ENCODE measurements at regions not wholly inside any gene's neighbourhood (a gene's known extent, or its start where the extent isn't known, plus 50 kb on each side); places are given as distances from the start of the nearest gene placed in this dataset.

- H3K4me3 ChIP-seq (ENCODE audit: low read depth in 1 of 2, low read length in 2 of 2): no peak overlapping the region
- no peaks in the 10 kb centered on the region for H3K9me3 ChIP-seq (ENCODE audit: control insufficient read depth in 2 of 2, insufficient read depth in 1 of 2, low read depth in 1 of 2, low read length in 1 of 2)
- H3K27me3 ChIP-seq (ENCODE audit: control insufficient read depth in 1 of 2, insufficient read depth in 2 of 2, low read length in 2 of 2): no peaks in the 10 kb centered on the region
- H3K36me3 ChIP-seq (ENCODE audit: control insufficient read depth in 2 of 2, insufficient read depth in 2 of 2, low read length in 1 of 2): no peaks in the 10 kb centered on the region
- peak overlapping the region; percentile 47 to 90 for H3K27ac ChIP-seq (ENCODE audit: low read depth in 2 of 2, low read length in 1 of 2)
- peaks cover 0 to 5% of the 10 kb centered on the region in 2 donors for H3K4me1 ChIP-seq (ENCODE audit: control insufficient read depth in 2 of 2, insufficient read depth in 2 of 2, low read length in 1 of 2)
- 70 to 73% methylated on average over 9 of the region's 9 CpGs for WGBS, 2 donors
These were observed 123.0 kb upstream of the CPEB4 start for GRCh38 chr5:173765029-173765644.

DNA sequence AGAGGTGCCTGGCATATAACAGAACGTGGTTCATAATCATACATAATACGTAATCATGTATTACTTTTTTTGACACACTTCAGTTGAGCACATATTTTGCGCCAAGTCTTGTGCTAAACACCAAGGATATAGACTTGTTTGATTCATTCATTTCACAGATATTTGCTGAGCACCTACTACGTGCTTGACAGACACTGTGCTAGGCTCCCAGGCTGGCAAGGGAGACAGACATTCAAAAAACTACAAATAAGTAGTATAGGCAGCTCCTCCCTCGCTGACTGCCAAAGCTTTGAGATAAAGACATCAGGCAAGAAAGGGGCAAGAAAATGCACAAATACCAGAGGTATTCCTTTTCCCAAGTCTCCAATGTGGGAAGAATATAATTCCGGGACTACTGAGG, 122.5 kb upstream of the CPEB4 start:
- H3K27ac ChIP-seq (ENCODE audit: low read depth in 2 of 2, low read length in 1 of 2): peak overlapping the region; percentile 77 to 94
- no peak overlapping the region for H3K4me3 ChIP-seq (ENCODE audit: low read depth in 1 of 2, low read length in 2 of 2)
- WGBS, 2 donors: 63 to 80% methylated on average over 6 of the region's 6 CpGs
- no peaks in the 10 kb centered on the region for H3K36me3 ChIP-seq (ENCODE audit: control insufficient read depth in 2 of 2, insufficient read depth in 2 of 2, low read length in 1 of 2)
- H3K27me3 ChIP-seq (ENCODE audit: control insufficient read depth in 1 of 2, insufficient read depth in 2 of 2, low read length in 2 of 2): no peaks in the 10 kb centered on the region
- H3K9me3 ChIP-seq (ENCODE audit: control insufficient read depth in 2 of 2, insufficient read depth in 1 of 2, low read depth in 1 of 2, low read length in 1 of 2): no peaks in the 10 kb centered on the region
- H3K4me1 ChIP-seq (ENCODE audit: control insufficient read depth in 2 of 2, insufficient read depth in 2 of 2, low read length in 1 of 2): peaks cover 0 to 5% of the 10 kb centered on the region in 2 donors

- no peak overlapping the region for H3K27ac ChIP-seq (ENCODE audit: low read depth in 2 of 2, low read length in 1 of 2)
- no peaks in the 10 kb centered on the region for H3K9me3 ChIP-seq (ENCODE audit: control insufficient read depth in 2 of 2, insufficient read depth in 1 of 2, low read depth in 1 of 2, low read length in 1 of 2)
- no peaks in the 10 kb centered on the region for H3K27me3 ChIP-seq (ENCODE audit: control insufficient read depth in 1 of 2, insufficient read depth in 2 of 2, low read length in 2 of 2)
- H3K4me1 ChIP-seq (ENCODE audit: control insufficient read depth in 2 of 2, insufficient read depth in 2 of 2, low read length in 1 of 2): peaks cover 0 to 5% of the 10 kb centered on the region in 2 donors
- no peaks in the 10 kb centered on the region for H3K36me3 ChIP-seq (ENCODE audit: control insufficient read depth in 2 of 2, insufficient read depth in 2 of 2, low read length in 1 of 2)
- WGBS, 2 donors: 67 to 68% methylated on average over 12 of the region's 12 CpGs
- no peak overlapping the region for H3K4me3 ChIP-seq (ENCODE audit: low read depth in 1 of 2, low read length in 2 of 2)
These were observed 120.4 kb upstream of the CPEB4 start for GRCh38 chr5:173767574-173768266.

GRCh38 chr5:173768267-173768806, 119.8 kb upstream of the CPEB4 start:
- H3K4me3 ChIP-seq (ENCODE audit: low read depth in 1 of 2, low read length in 2 of 2): no peak overlapping the region
- WGBS, 2 donors: 86 to 91% methylated on average over 5 of the region's 5 CpGs
- H3K27ac ChIP-seq (ENCODE audit: low read depth in 2 of 2, low read length in 1 of 2): no peak overlapping the region
- peaks cover 0 to 5% of the 10 kb centered on the region in 2 donors for H3K4me1 ChIP-seq (ENCODE audit: control insufficient read depth in 2 of 2, insufficient read depth in 2 of 2, low read length in 1 of 2)
- H3K36me3 ChIP-seq (ENCODE audit: control insufficient read depth in 2 of 2, insufficient read depth in 2 of 2, low read length in 1 of 2): no peaks in the 10 kb centered on the region
- H3K9me3 ChIP-seq (ENCODE audit: control insufficient read depth in 2 of 2, insufficient read depth in 1 of 2, low read depth in 1 of 2, low read length in 1 of 2): no peaks in the 10 kb centered on the region
- no peaks in the 10 kb centered on the region for H3K27me3 ChIP-seq (ENCODE audit: control insufficient read depth in 1 of 2, insufficient read depth in 2 of 2, low read length in 2 of 2)

GRCh38 chr5:173768891-173769290, 119.3 kb upstream of the CPEB4 start:
- Histone ChIP-seq H3K4me3 (ENCODE audit: low read depth in 1 of 2, low read length in 2 of 2) (no peak overlapping the region), H3K27me3 (ENCODE audit: control insufficient read depth in 1 of 2, insufficient read depth in 2 of 2, low read length in 2 of 2) (no peaks in the 10 kb centered on the region), H3K36me3 (ENCODE audit: control insufficient read depth in 2 of 2, insufficient read depth in 2 of 2, low read length in 1 of 2) (no peaks in the 10 kb centered on the region), H3K4me1 (ENCODE audit: control insufficient read depth in 2 of 2, insufficient read depth in 2 of 2, low read length in 1 of 2) (peaks cover 0 to 5% of the 10 kb centered on the region in 2 donors), H3K27ac (ENCODE audit: low read depth in 2 of 2, low read length in 1 of 2) (no peak overlapping the region), H3K9me3 (ENCODE audit: control insufficient read depth in 2 of 2, insufficient read depth in 1 of 2, low read depth in 1 of 2, low read length in 1 of 2) (no peaks in the 10 kb centered on the region)
- 96% methylated on average over 1 of the region's 1 CpG for WGBS, 2 donors

- H3K27me3 ChIP-seq (ENCODE audit: control insufficient read depth in 1 of 2, insufficient read depth in 2 of 2, low read length in 2 of 2): no peaks in the 10 kb centered on the region
- WGBS, 2 donors: 90 to 97% methylated on average over 2 of the region's 2 CpGs
- no peak overlapping the region for H3K27ac ChIP-seq (ENCODE audit: low read depth in 2 of 2, low read length in 1 of 2)
- H3K9me3 ChIP-seq (ENCODE audit: control insufficient read depth in 2 of 2, insufficient read depth in 1 of 2, low read depth in 1 of 2, low read length in 1 of 2): no peaks in the 10 kb centered on the region
- H3K4me1 ChIP-seq (ENCODE audit: control insufficient read depth in 2 of 2, insufficient read depth in 2 of 2, low read length in 1 of 2): peaks cover 0 to 3% of the 10 kb centered on the region in 2 donors
- no peak overlapping the region for H3K4me3 ChIP-seq (ENCODE audit: low read depth in 1 of 2, low read length in 2 of 2)
- no peaks in the 10 kb centered on the region for H3K36me3 ChIP-seq (ENCODE audit: control insufficient read depth in 2 of 2, insufficient read depth in 2 of 2, low read length in 1 of 2)
These were observed 117.5 kb upstream of the CPEB4 start for GRCh38 chr5:173770637-173771036.

DNA sequence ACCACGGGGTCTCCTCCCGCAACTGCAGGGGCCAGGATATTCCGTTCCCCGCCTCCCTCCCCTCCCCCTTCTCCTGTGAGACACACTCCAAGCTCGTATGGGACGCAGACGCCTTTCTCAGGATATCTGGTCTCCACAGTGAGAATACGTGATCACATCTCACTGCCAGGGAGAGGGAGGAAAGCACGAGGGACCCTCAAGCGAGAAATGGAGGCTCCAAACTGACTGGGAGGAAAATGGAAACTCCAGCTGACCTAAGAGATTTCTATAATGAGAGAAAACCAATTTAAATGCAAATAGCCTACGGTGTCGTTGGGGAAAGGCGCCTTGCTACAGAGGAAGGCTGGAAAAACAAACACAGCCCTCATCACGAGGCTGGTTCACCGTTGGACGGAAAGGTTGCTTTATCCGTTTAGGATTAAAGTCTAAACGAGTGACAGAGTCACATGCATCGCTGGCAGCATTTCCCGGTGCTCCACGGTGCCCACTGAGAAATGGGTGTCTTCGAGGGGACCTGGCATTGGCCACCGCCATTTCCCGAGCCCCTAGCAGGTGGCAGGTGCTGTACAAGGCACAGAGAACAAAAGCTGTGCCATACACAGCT, 116.9 kb upstream of the CPEB4 start:
- Histone ChIP-seq H3K27me3 (ENCODE audit: control insufficient read depth in 1 of 2, insufficient read depth in 2 of 2, low read length in 2 of 2) (no peaks in the 10 kb centered on the region), H3K36me3 (ENCODE audit: control insufficient read depth in 2 of 2, insufficient read depth in 2 of 2, low read length in 1 of 2) (no peaks in the 10 kb centered on the region), H3K9me3 (ENCODE audit: control insufficient read depth in 2 of 2, insufficient read depth in 1 of 2, low read depth in 1 of 2, low read length in 1 of 2) (no peaks in the 10 kb centered on the region), H3K4me1 (ENCODE audit: control insufficient read depth in 2 of 2, insufficient read depth in 2 of 2, low read length in 1 of 2) (peaks cover 0 to under 1% of the 10 kb centered on the region in 2 donors), H3K27ac (ENCODE audit: low read depth in 2 of 2, low read length in 1 of 2) (no peak overlapping the region), H3K4me3 (ENCODE audit: low read depth in 1 of 2, low read length in 2 of 2) (no peak overlapping the region)
- 40 to 41% methylated on average over 24 of the region's 24 CpGs for WGBS, 2 donors

GRCh38 chr5:173771725-173772383, 116.3 kb upstream of the CPEB4 start:
- H3K4me3 ChIP-seq (ENCODE audit: low read depth in 1 of 2, low read length in 2 of 2): no peak overlapping the region
- no peaks in the 10 kb centered on the region for H3K36me3 ChIP-seq (ENCODE audit: control insufficient read depth in 2 of 2, insufficient read depth in 2 of 2, low read length in 1 of 2)
- H3K27ac ChIP-seq (ENCODE audit: low read depth in 2 of 2, low read length in 1 of 2): no peak overlapping the region
- no peaks in the 10 kb centered on the region for H3K9me3 ChIP-seq (ENCODE audit: control insufficient read depth in 2 of 2, insufficient read depth in 1 of 2, low read depth in 1 of 2, low read length in 1 of 2)
- no peaks in the 10 kb centered on the region for H3K4me1 ChIP-seq (ENCODE audit: control insufficient read depth in 2 of 2, insufficient read depth in 2 of 2, low read length in 1 of 2)
- no peaks in the 10 kb centered on the region for H3K27me3 ChIP-seq (ENCODE audit: control insufficient read depth in 1 of 2, insufficient read depth in 2 of 2, low read length in 2 of 2)
- 77 to 84% methylated on average over 11 of the region's 11 CpGs for WGBS, 2 donors

DNA sequence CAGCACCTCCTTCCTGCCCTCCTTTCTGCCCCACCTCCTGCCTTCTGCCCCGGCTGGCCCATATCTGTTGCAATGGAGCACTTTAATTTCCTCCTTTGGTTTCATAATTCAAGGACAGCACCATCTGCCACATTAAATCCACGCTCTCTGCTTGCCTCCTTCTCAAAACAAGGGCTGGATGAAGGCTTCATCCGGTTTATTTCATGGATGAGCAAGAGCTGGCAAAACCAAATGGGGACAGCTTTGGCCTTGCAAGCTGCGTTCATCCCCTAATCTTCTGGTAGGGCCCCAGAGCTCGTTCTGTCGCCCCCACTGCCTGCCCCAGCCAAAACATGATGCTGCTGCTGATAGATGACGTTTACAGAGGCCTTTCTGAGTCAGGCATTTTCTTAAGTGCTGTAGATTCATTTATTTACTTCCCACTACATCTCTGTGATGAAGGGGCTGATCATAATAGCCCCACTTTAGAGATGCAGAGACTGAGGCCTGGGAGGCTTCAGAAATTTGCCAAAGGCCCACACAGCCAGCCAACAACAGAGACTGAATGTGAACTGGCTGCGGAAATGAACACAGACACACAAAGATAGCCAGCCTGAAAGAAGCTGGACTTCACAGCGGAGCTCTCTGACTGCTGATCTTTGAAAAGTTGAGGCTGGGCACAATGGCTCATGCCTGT, 115.6 kb upstream of the CPEB4 start:
- 76 to 77% methylated on average over 9 of the region's 9 CpGs for WGBS, 2 donors
- no peak overlapping the region for H3K27ac ChIP-seq (ENCODE audit: low read depth in 2 of 2, low read length in 1 of 2)

More for the DNA sequence above, 115.6 kb upstream of the CPEB4 start:
- Histone ChIP-seq H3K4me3 (ENCODE audit: low read depth in 1 of 2, low read length in 2 of 2) (no peak overlapping the region), H3K4me1 (ENCODE audit: control insufficient read depth in 2 of 2, insufficient read depth in 2 of 2, low read length in 1 of 2) (no peaks in the 10 kb centered on the region), H3K27me3 (ENCODE audit: control insufficient read depth in 1 of 2, insufficient read depth in 2 of 2, low read length in 2 of 2) (no peaks in the 10 kb centered on the region), H3K9me3 (ENCODE audit: control insufficient read depth in 2 of 2, insufficient read depth in 1 of 2, low read depth in 1 of 2, low read length in 1 of 2) (no peaks in the 10 kb centered on the region), H3K36me3 (ENCODE audit: control insufficient read depth in 2 of 2, insufficient read depth in 2 of 2, low read length in 1 of 2) (no peaks in the 10 kb centered on the region)

Measured in esophagus (tissue), 2 donors.